Ishikawa (cell line): ENCODE measurements at regions not wholly inside any gene's neighbourhood (a gene's known extent, or its start where the extent isn't known, plus 50 kb on each side); places are given as distances from the start of the nearest gene placed in this dataset.

ENCODE experiments used
- CEBPB ChIP-seq: IDR thresholded peaks from 2 replicates; pipeline ENCODE4 v1.6.1; 2012
- CREB1 ChIP-seq: IDR thresholded peaks from 2 replicates; pipeline ENCODE4 v1.6.1; 2012; ENCODE audit warnings: low read depth
- EGR1 ChIP-seq: IDR thresholded peaks from 2 replicates; pipeline ENCODE4 v1.6.1; 2012
- EP300 ChIP-seq: IDR thresholded peaks from 2 replicates; pipeline ENCODE4 v1.6.1; 2012; ENCODE audit warnings: borderline replicate concordance
- FOXM1 ChIP-seq: IDR thresholded peaks from 2 replicates; pipeline ENCODE4 v1.6.1; 2012; ENCODE audit warnings: low read depth, borderline replicate concordance
- MAX ChIP-seq: IDR thresholded peaks from 2 replicates; pipeline ENCODE4 v1.6.1; 2012
- NFIC ChIP-seq: IDR thresholded peaks from 2 replicates; pipeline ENCODE4 v1.6.1; 2012
- RAD21 ChIP-seq: IDR thresholded peaks from 2 replicates; pipeline ENCODE4 v1.6.1; 2012; ENCODE audit warnings: low read depth
- REST ChIP-seq: IDR thresholded peaks from 2 replicates; pipeline ENCODE4 v1.6.1; 2012; ENCODE audit warnings: low read depth, mild to moderate bottlenecking
- TAF1 ChIP-seq: IDR thresholded peaks from 2 replicates; pipeline ENCODE4 v1.6.1; 2012; ENCODE audit warnings: low read depth, mild to moderate bottlenecking
- TCF12 ChIP-seq: IDR thresholded peaks from 2 replicates; pipeline ENCODE4 v1.6.1; 2012; ENCODE audit warnings: low read depth
- TEAD4 ChIP-seq: IDR thresholded peaks from 2 replicates; pipeline ENCODE4 v1.6.1; 2012
- USF1 ChIP-seq: IDR thresholded peaks from 2 replicates; pipeline ENCODE4 v1.6.1; 2012
- YY1 ChIP-seq: IDR thresholded peaks from 2 replicates; pipeline ENCODE4 v1.6.1; 2012; ENCODE audit warnings: low read depth
- ZBTB7A ChIP-seq: IDR thresholded peaks from 2 replicates; pipeline ENCODE4 v1.6.1; 2012; ENCODE audit warnings: low read depth

GRCh38 chr5:114780290-114780689 is 389.4 kb downstream of the TRIM36 start:
- TF ChIP-seq YY1 (no peak), TEAD4 (no peak), CEBPB (no peak), REST (no peak), ZBTB7A (no peak), EP300 (no peak), FOXM1 (no peak), NFIC (no peak), MAX (no peak), RAD21 (no peak), EGR1 (no peak), TAF1 (no peak), TCF12 (no peak), USF1 (no peak), CREB1 (no peak)

- TF ChIP-seq ZBTB7A: no peak
- no peak for TF ChIP-seq EGR1
- no peak for TF ChIP-seq TCF12
- TF ChIP-seq CREB1: no peak
- no peak for TF ChIP-seq RAD21
- no peak for TF ChIP-seq TAF1
- TF ChIP-seq USF1: no peak
- TF ChIP-seq REST: no peak
- TF ChIP-seq MAX: no peak
- TF ChIP-seq TEAD4: no peak
- no peak for TF ChIP-seq CEBPB
- TF ChIP-seq NFIC: no peak
Observed at GRCh38 chr5:114744406-114744805, 382.5 kb downstream of the KCNN2 start.

GRCh38 chr5:114734238-114734637 is 372.4 kb downstream of the KCNN2 start:
- no peak for TF ChIP-seq USF1
- no peak for TF ChIP-seq EGR1
- TF ChIP-seq YY1: no peak

- TF ChIP-seq MAX: no peak
- TF ChIP-seq EP300: no peak
- no peak for TF ChIP-seq USF1
- no peak for TF ChIP-seq TAF1
Observed at GRCh38 chr5:114729986-114730385, 368.1 kb downstream of the KCNN2 start.

GRCh38 chr5:114727358-114727757 is 365.5 kb downstream of the KCNN2 start:
- TF ChIP-seq EGR1: no peak
- no peak for TF ChIP-seq RAD21
- no peak for TF ChIP-seq YY1
- TF ChIP-seq USF1: no peak
- no peak for TF ChIP-seq ZBTB7A
- TF ChIP-seq CREB1: no peak
- TF ChIP-seq TAF1: no peak
- TF ChIP-seq NFIC: no peak
- TF ChIP-seq TEAD4: no peak
- no peak for TF ChIP-seq CEBPB
- TF ChIP-seq FOXM1: no peak
- TF ChIP-seq TCF12: no peak
- no peak for TF ChIP-seq EP300
- no peak for TF ChIP-seq REST
- no peak for TF ChIP-seq MAX
